GM23338 (cell line): ENCODE measurements at regions not wholly inside any gene's neighbourhood (a gene's known extent, or its start where the extent isn't known, plus 50 kb on each side); places are given as distances from the start of the nearest gene placed in this dataset.

Source experiments
- ATAC-seq: fragments of 200-7000 bp; cut with Tn5 transposase; 3 replicates; pipeline ENCODE4 v1.9.1; 2020
- DNase-seq: peaks from one replicate; pipeline ENCODE4 v3.0.0-alpha.2; 2015; ENCODE audit warnings: low spot score
- H2AFZ ChIP-seq: fragments of 200-600 bp; sonication (generic); 2 replicates; pipeline ENCODE4 v1.8.0; 2016; ENCODE audit warnings: antibody characterized with exemption, mild to moderate bottlenecking, moderate library complexity
- H3F3A ChIP-seq: fragments of 200-600 bp; sonication (generic); replicated peaks from 2 replicates; pipeline ENCODE4 v1.8.0; 2017; ENCODE audit warnings: antibody characterized with exemption, mixed run types, low read depth
- H3K27ac ChIP-seq: fragments of 200-600 bp; sonication (generic); 2 replicates; pipeline ENCODE4 v1.6.1; 2016; ENCODE audit warnings: low read depth
- H3K27me3 ChIP-seq: fragments of 200-600 bp; sonication (generic); 2 replicates; pipeline ENCODE4 v1.8.0; 2016; ENCODE audit warnings: mild to moderate bottlenecking, mixed run types, moderate library complexity; ENCODE audit not compliant: insufficient read depth
- H3K36me3 ChIP-seq: fragments of 200-600 bp; sonication (generic); 2 replicates; pipeline ENCODE4 v1.8.0; 2016; ENCODE audit warnings: mild to moderate bottlenecking; ENCODE audit not compliant: insufficient read depth
- H3K4me1 ChIP-seq: fragments of 200-600 bp; sonication (generic); 2 replicates; pipeline ENCODE4 v1.8.0; 2016; ENCODE audit warnings: mild to moderate bottlenecking, moderate library complexity; ENCODE audit not compliant: insufficient read depth
- H3K4me2 ChIP-seq: fragments of 200-600 bp; sonication (generic); 2 replicates; pipeline ENCODE4 v1.7.1; 2017; ENCODE audit warnings: mixed run types
- H3K4me3 ChIP-seq: fragments of 200-600 bp; sonication (generic); 2 replicates; pipeline ENCODE4 v1.6.1; 2016; ENCODE audit warnings: mixed run types
- H3K79me2 ChIP-seq: fragments of 200-600 bp; sonication (generic); replicated peaks from 2 replicates; pipeline ENCODE4 v1.8.0; 2017; ENCODE audit warnings: mild to moderate bottlenecking; ENCODE audit not compliant: insufficient read depth
- H3K9me2 ChIP-seq: fragments of 200-600 bp; sonication (generic); 2 replicates; pipeline ENCODE4 v1.8.0; 2017; ENCODE audit not compliant: insufficient read depth
- H4K20me1 ChIP-seq: fragments of 200-600 bp; sonication (generic); replicated peaks from 2 replicates; pipeline ENCODE4 v1.8.0; 2017; ENCODE audit warnings: mild to moderate bottlenecking; ENCODE audit not compliant: insufficient read depth
- H3K27ac Mint-ChIP-seq: 2 replicates; pipeline ENCODE4 v1.8.0; 2020; ENCODE audit warnings: inconsistent platforms, mild to moderate bottlenecking, moderate library complexity, mixed read lengths
- H3K27me3 Mint-ChIP-seq: 3 replicates; pipeline ENCODE4 v1.8.0; 2022; ENCODE audit warnings: low read depth, mild to moderate bottlenecking, moderate library complexity, mixed read lengths, inconsistent platforms; ENCODE audit not compliant: insufficient read depth, poor library complexity
- H3K36me3 Mint-ChIP-seq: 3 replicates; pipeline ENCODE4 v1.8.0; 2021; ENCODE audit warnings: low read depth, mild to moderate bottlenecking, inconsistent platforms, moderate library complexity, mixed read lengths
- H3K4me1 Mint-ChIP-seq: 3 replicates; pipeline ENCODE4 v1.8.0; 2020; ENCODE audit warnings: mild to moderate bottlenecking, inconsistent platforms, mixed read lengths
- H3K4me3 Mint-ChIP-seq: 3 replicates; pipeline ENCODE4 v1.8.0; 2021; ENCODE audit warnings: moderate library complexity, mild to moderate bottlenecking, inconsistent platforms, mixed read lengths
- H3K9me3 Mint-ChIP-seq: 3 replicates; pipeline ENCODE4 v1.8.0; 2020; ENCODE audit warnings: moderate library complexity, mild to moderate bottlenecking, inconsistent platforms, mixed read lengths
- EZH2 ChIP-seq: fragments of 200-600 bp; sonication (generic); IDR thresholded peaks from one replicate; pipeline ENCODE4 v1.8.0; 2017; ENCODE audit warnings: antibody characterized with exemption, mild to moderate bottlenecking, low read depth; ENCODE audit not compliant: unreplicated experiment
- EZH2phosphoT487 ChIP-seq: fragments of 200-600 bp; sonication (generic); IDR thresholded peaks from one replicate; pipeline ENCODE4 v1.8.1; 2018; ENCODE audit warnings: antibody characterized with exemption; ENCODE audit not compliant: unreplicated experiment
- POLR2AphosphoS5 ChIP-seq: IDR thresholded peaks from 2 replicates; pipeline ENCODE4 v1.6.1; 2016; ENCODE audit warnings: antibody characterized with exemption, low read depth
- ZNF462 ChIP-seq: fragments of 250-450 bp; sonication (Bioruptor Pico); IDR thresholded peaks from 2 replicates; pipeline ENCODE4 v1.5.0; 2020; ENCODE audit warnings: mild to moderate bottlenecking, moderate library complexity
- TF ChIP-seq, protein P1 (sequence below): IDR thresholded peaks from one replicate; pipeline ENCODE4 v1.6.1; 2018; ENCODE audit warnings: antibody characterized with exemption; ENCODE audit not compliant: unreplicated experiment
- TF ChIP-seq, protein P2 (sequence below): IDR thresholded peaks from 2 replicates; pipeline ENCODE4 v1.6.1; 2016; ENCODE audit warnings: antibody characterized with exemption

- H3K4me1 ChIP-seq: peaks cover 29% of the 10 kb centered on the region
- H3K4me3 ChIP-seq: no peak overlapping the region
- peaks cover 8% of the 10 kb centered on the region for H3K9me3 Mint-ChIP-seq
- H3K27me3 ChIP-seq: no peaks in the 10 kb centered on the region
- H3K36me3 Mint-ChIP-seq: peaks cover 10% of the 10 kb centered on the region
- no peaks in the 10 kb centered on the region for H3K9me2 ChIP-seq
- H3K27ac Mint-ChIP-seq: no peak overlapping the region
- no peak overlapping the region for H3K4me2 ChIP-seq
- H3K4me1 Mint-ChIP-seq: peaks cover 17% of the 10 kb centered on the region
- no peaks in the 10 kb centered on the region for H3K36me3 ChIP-seq
- H3K79me2 ChIP-seq: no peaks in the 10 kb centered on the region
- ATAC-seq (no peak; the same call in 2 of the 3 replicates), DNase-seq (no peak)
- H4K20me1 ChIP-seq: no peaks in the 10 kb centered on the region
- no peak for TF ChIP-seq EZH2phosphoT487
- TF ChIP-seq POLR2AphosphoS5: no peak
- TF ChIP-seq EZH2: no peak
- TF ChIP-seq ZNF462 (CRISPR knock-in tag): no peak
- TF ChIP-seq, protein P1, sequence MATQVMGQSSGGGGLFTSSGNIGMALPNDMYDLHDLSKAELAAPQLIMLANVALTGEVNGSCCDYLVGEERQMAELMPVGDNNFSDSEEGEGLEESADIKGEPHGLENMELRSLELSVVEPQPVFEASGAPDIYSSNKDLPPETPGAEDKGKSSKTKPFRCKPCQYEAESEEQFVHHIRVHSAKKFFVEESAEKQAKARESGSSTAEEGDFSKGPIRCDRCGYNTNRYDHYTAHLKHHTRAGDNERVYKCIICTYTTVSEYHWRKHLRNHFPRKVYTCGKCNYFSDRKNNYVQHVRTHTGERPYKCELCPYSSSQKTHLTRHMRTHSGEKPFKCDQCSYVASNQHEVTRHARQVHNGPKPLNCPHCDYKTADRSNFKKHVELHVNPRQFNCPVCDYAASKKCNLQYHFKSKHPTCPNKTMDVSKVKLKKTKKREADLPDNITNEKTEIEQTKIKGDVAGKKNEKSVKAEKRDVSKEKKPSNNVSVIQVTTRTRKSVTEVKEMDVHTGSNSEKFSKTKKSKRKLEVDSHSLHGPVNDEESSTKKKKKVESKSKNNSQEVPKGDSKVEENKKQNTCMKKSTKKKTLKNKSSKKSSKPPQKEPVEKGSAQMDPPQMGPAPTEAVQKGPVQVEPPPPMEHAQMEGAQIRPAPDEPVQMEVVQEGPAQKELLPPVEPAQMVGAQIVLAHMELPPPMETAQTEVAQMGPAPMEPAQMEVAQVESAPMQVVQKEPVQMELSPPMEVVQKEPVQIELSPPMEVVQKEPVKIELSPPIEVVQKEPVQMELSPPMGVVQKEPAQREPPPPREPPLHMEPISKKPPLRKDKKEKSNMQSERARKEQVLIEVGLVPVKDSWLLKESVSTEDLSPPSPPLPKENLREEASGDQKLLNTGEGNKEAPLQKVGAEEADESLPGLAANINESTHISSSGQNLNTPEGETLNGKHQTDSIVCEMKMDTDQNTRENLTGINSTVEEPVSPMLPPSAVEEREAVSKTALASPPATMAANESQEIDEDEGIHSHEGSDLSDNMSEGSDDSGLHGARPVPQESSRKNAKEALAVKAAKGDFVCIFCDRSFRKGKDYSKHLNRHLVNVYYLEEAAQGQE: no peak
- TF ChIP-seq, protein P2, sequence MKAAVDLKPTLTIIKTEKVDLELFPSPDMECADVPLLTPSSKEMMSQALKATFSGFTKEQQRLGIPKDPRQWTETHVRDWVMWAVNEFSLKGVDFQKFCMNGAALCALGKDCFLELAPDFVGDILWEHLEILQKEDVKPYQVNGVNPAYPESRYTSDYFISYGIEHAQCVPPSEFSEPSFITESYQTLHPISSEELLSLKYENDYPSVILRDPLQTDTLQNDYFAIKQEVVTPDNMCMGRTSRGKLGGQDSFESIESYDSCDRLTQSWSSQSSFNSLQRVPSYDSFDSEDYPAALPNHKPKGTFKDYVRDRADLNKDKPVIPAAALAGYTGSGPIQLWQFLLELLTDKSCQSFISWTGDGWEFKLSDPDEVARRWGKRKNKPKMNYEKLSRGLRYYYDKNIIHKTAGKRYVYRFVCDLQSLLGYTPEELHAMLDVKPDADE: no peak
- no peaks in the 10 kb centered on the region for H3F3A ChIP-seq
- H3K27me3 Mint-ChIP-seq: peaks cover 4% of the 10 kb centered on the region
- H3K27ac ChIP-seq: peak overlapping the region; percentile 42
- H3K4me3 Mint-ChIP-seq: no peak overlapping the region
- H2AFZ ChIP-seq: peak overlapping the region; percentile 23; the same call in 1 of the 2 replicates
These were observed 138.6 kb downstream of the B3GNT2 start for GRCh38 chr2:62334440-62335058.
